GM12878 (cell line): ENCODE measurements at regions not wholly inside any gene's neighbourhood (a gene's known extent, or its start where the extent isn't known, plus 50 kb on each side); places are given as distances from the start of the nearest gene placed in this dataset.

Source experiments
- ATAC-seq: fragments of 200-7000 bp; cut with Tn5 transposase; 3 replicates; pipeline ENCODE4 v1.9.1; 2020; ENCODE audit warnings: mild to moderate bottlenecking, moderate library complexity
- BruUV-seq: library from RNA; stranded (reverse); fragments of 400-500 nt; replicated peaks from 2 replicates; lab custom pipeline; 2021; lab: Mats Ljungman, UMichigan
- CTCF ChIA-PET: fragments of 300-600 bp; sonication (Branson Sonifier 250); formaldehyde crosslinking; extraction: SDS; loops from one replicate; lab custom pipeline; 2021; ENCODE audit warnings: inconsistent platforms; lab: Yijun Ruan, JAX
- POLR2A ChIA-PET: fragments of 350-600 bp; formaldehyde crosslinking; extraction: SDS; loops from one replicate; lab custom pipeline; 2021; ENCODE audit warnings: inconsistent platforms; lab: Charles Lee
- RAD21 ChIA-PET: fragments of 300-600 bp; sonication (Branson Sonifier 250); formaldehyde crosslinking; loops from one replicate; lab custom pipeline; 2023; ENCODE audit warnings: antibody characterized with exemption; ENCODE audit not compliant: unreplicated experiment; lab: Charles Lee
- SMC1A ChIA-PET: fragments of 300-600 bp; sonication (Branson Sonifier 250); formaldehyde crosslinking; loops from one replicate; lab custom pipeline; 2023; ENCODE audit not compliant: unreplicated experiment, uncharacterized antibody; lab: Charles Lee
- DNase-seq: peaks from one replicate; pipeline ENCODE4 v3.0.0-alpha.2; 2011; ENCODE audit warnings: low read depth, low spot score
- FAIRE-seq: peaks from 3 replicates; lab custom pipeline; 2011; peaks lifted over from hg19 to GRCh38; lab: Jason Lieb, UNC
- H2AFZ ChIP-seq: 2 replicates; pipeline ENCODE4 v1.6.0; 2011; ENCODE audit warnings: low read depth, low read length, control low read depth; ENCODE audit not compliant: control insufficient read depth
- H3K27ac ChIP-seq: 2 replicates; pipeline ENCODE4 v1.5.1; 2011; ENCODE audit warnings: control low read depth; ENCODE audit not compliant: control insufficient read depth, insufficient read depth
- H3K27me3 ChIP-seq, 2 experiments: replicated peaks in 1 of 2; 2 replicates each; pipeline versions ENCODE4 v1.6.0 to v1.6.1; 2011; ENCODE audit warnings: low read length in 1 of 2; ENCODE audit not compliant: control insufficient read depth in 2 of 2, insufficient read depth in 2 of 2
- H3K36me3 ChIP-seq, 2 experiments: 2 replicates each; pipeline ENCODE4 v1.5.1; 2011; ENCODE audit warnings: low read length in 1 of 2; ENCODE audit not compliant: control insufficient read depth in 2 of 2, insufficient read depth in 2 of 2
- H3K4me1 ChIP-seq: 2 replicates; pipeline ENCODE4 v1.6.1; 2011; ENCODE audit warnings: mild to moderate bottlenecking, low read length, moderate library complexity, mixed read lengths; ENCODE audit not compliant: control insufficient read depth, insufficient read depth
- H3K4me2 ChIP-seq: 2 replicates; pipeline ENCODE4 v1.6.0; 2011; ENCODE audit warnings: control low read depth; ENCODE audit not compliant: control insufficient read depth, insufficient read depth
- H3K4me3 ChIP-seq: fragments of 200-600 bp; sonication (generic); 2 replicates; pipeline ENCODE4 v1.5.1; 2016
- H3K79me2 ChIP-seq: 2 replicates; pipeline ENCODE4 v1.6.0; 2011; ENCODE audit warnings: low read length; ENCODE audit not compliant: control insufficient read depth, insufficient read depth
- H3K9ac ChIP-seq: 2 replicates; pipeline ENCODE4 v1.8.0; 2011; ENCODE audit warnings: low read length, control low read depth, mixed read lengths; ENCODE audit not compliant: control insufficient read depth, insufficient read depth
- H3K9me3 ChIP-seq: replicated peaks from 3 replicates; pipeline ENCODE4 v1.5.1; 2011; ENCODE audit warnings: mild to moderate bottlenecking, low read length; ENCODE audit not compliant: control insufficient read depth, insufficient read depth
- H4K20me1 ChIP-seq: 2 replicates; pipeline ENCODE4 v1.6.0; 2011; ENCODE audit not compliant: control insufficient read depth, insufficient read depth
- CBFB ChIP-seq: IDR thresholded peaks from 2 replicates; pipeline ENCODE4 v1.6.1; 2016; ENCODE audit warnings: antibody characterized with exemption, low read depth
- CBX5 ChIP-seq: sonication (generic); IDR thresholded peaks from 2 replicates; pipeline ENCODE4 v1.6.1; 2016; ENCODE audit warnings: low read depth, moderate library complexity, mild to moderate bottlenecking, inconsistent platforms
- IKZF2 ChIP-seq, 2 experiments: fragments of 450-650 bp; IDR thresholded peaks; 2 replicates each; pipeline ENCODE4 v1.6.1; 2017; ENCODE audit warnings: mild to moderate bottlenecking in 2 of 2, moderate library complexity in 2 of 2
- POLR2A ChIP-seq: IDR thresholded peaks from 2 replicates; pipeline ENCODE4 v1.6.1; 2011; ENCODE audit warnings: low read depth, mild to moderate bottlenecking, low read length
- RUNX3 ChIP-seq: IDR thresholded peaks from 2 replicates; pipeline ENCODE4 v1.6.1; 2012; ENCODE audit warnings: low read length, inconsistent platforms
- YBX1 ChIP-seq: fragments of 450-650 bp; IDR thresholded peaks from 2 replicates; pipeline ENCODE4 v1.6.1; 2016; ENCODE audit warnings: antibody characterized with exemption
- WGBS: methylation state at CpG from one replicate; pipeline ENCODE4 v1.1.6; 2016; ENCODE audit warnings: low lambda C conversion rate; ENCODE audit not compliant: insufficient replicate concordance, insufficient coverage; ENCODE audit errors: missing lambda C conversion rate; 5-methylcytosine and 5-hydroxymethylcytosine counted together
- in situ Hi-C: fragments of 300-500 bp; cut with MboI; formaldehyde crosslinking; loops from 9 replicates; pipeline ENCODE4 v1.14.3; 2018; ENCODE audit warnings: mixed read lengths
- intact Hi-C: fragments of 100-400 bp; cut with micrococcal nuclease; formaldehyde crosslinking; loops from one replicate; pipeline ENCODE4 v1.14.2; 2022; ENCODE audit not compliant: unreplicated experiment
- TF ChIP-seq, protein P1 (sequence below): fragments of 450-650 bp; IDR thresholded peaks from 2 replicates; pipeline ENCODE4 v1.6.1; 2017; ENCODE audit warnings: mild to moderate bottlenecking, moderate library complexity
- TF ChIP-seq, protein P2 (sequence below): fragments of 450-650 bp; IDR thresholded peaks from 2 replicates; pipeline ENCODE4 v1.6.1; 2018; ENCODE audit warnings: mild to moderate bottlenecking, low read depth, moderate library complexity; ENCODE audit not compliant: partially characterized antibody

DNA sequence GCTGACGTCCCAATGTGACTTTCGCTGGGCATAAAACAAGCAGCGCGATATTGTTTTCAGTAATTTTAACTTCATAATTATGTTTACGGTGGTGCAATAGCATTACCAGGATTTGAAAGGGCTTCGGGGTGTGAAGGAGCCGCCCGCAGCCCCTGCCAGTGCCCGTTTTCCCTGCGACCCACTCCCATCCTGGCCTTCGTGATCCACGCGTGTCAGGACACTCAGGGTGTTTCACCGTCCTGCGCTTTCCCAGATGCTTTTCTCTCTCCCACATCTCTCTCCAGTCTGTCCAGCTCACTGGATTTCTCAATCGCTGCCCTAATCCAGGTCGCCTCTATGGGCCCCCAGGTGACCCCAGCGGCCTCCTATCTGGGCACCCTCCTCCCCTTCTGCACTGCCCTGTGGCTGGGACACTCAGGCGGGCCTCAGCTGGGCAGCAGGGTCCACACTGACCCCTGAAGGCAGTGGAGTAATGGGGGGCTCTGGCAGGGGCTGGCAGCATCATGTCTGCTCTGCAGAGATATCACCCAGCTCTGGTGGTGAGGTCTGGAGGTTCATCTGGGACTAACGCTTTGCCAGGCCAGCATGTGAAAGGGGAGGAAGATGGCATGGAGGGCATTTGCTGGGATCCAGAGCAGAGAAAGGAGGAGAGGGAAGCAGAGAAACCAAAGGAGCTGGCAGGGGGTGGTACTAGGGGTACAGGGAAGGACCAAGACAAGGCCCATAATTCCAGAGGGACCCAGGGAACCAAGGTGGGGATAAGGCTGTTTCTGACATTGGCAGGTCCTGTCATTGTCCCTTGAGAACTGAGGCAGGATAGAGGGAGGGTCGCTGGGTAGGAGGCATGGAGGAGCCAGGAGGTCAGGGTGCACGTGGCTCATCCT is 622.8 kb downstream of the BRD1 start:
- in situ Hi-C loops: no loop called here
- H3K4me3 ChIP-seq: no peak overlapping the region
- DNase-seq (no peak), FAIRE-seq (no peak), ATAC-seq (no peak)
- no peaks in the 10 kb centered on the region for H3K4me1 ChIP-seq
- intact Hi-C loops: no loop called here
- no peaks in the 10 kb centered on the region for H3K36me3 ChIP-seq
- WGBS: 54% methylated on average over 21 of the region's 22 CpGs
- H2AFZ ChIP-seq: no peak overlapping the region
- RAD21 ChIA-PET: no interaction called here
- H4K20me1 ChIP-seq: no peaks in the 10 kb centered on the region
- no peak overlapping the region for H3K27ac ChIP-seq
- H3K4me2 ChIP-seq: no peak overlapping the region
- H3K9me3 ChIP-seq: no peaks in the 10 kb centered on the region; the same call in 2 of the 3 replicates
- TF ChIP-seq POLR2A (no peak), CBFB (no peak)
- no peaks in the 10 kb centered on the region for H3K79me2 ChIP-seq
- H3K27me3 ChIP-seq: no peaks in the 10 kb centered on the region
- SMC1A ChIA-PET: no interaction called here
- POLR2A ChIA-PET: no interaction called here
- no TSS peak for BruUV-seq
- no peak overlapping the region for H3K9ac ChIP-seq
- CTCF ChIA-PET: no interaction called here

DNA sequence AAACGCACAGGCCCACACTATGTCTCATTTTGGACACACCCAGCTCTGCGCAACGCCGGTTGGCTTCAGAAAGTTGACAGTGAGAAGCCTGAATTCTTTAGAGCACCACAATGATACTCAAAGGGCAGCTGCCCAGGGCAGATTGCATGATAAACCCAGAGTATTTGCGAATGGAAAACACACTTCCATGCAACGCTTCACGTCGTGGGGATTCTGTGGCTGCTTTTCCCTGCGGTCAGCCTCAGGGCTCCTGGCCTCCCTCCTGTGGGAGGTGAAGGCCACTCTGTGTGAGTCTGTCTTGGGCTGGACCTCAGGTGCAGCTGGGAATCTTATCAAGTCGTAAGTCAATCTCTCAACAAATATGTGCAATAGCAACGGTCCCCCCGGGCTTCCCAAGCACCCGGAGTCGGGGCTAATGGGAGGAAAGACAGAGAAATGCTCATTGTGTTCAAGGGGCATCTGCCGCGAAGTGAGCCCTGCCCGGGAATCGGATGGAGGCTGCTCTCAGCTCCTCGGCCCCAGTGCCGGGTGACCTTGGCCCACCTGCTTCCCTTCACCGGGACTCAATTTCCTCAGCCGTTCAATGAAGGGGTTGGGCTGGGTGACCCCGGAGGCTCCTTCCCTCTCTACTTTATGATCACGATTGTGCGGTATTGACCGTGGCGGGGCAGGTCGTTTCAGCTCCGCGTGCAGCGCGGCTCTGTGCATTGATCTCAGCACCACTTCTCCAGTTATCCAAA is 623.6 kb downstream of the BRD1 start:
- in situ Hi-C loops (no loop called here), intact Hi-C loops (no loop called here)
- CTCF ChIA-PET: no interaction called here
- Histone ChIP-seq H3K36me3 (no peaks in the 10 kb centered on the region), H3K79me2 (no peaks in the 10 kb centered on the region), H4K20me1 (no peaks in the 10 kb centered on the region), H3K27ac (no peak overlapping the region), H3K4me3 (no peak overlapping the region), H2AFZ (no peak overlapping the region), H3K9ac (no peak overlapping the region), H3K4me2 (no peak overlapping the region), H3K9me3 (no peaks in the 10 kb centered on the region; the same call in 2 of the 3 replicates), H3K4me1 (no peaks in the 10 kb centered on the region), H3K27me3 (no peaks in the 10 kb centered on the region)
- POLR2A ChIA-PET: no interaction called here
- ATAC-seq (no peak), DNase-seq (no peak), FAIRE-seq (no peak)
- WGBS: 60% methylated on average over 32 of the region's 32 CpGs
- TF ChIP-seq YBX1 (no peak), POLR2A (no peak), RUNX3 (no peak), IKZF2 (IDR thresholded peaks at IDR 0.05) (no peak), CBX5 (no peak)
- TF ChIP-seq, protein P1, sequence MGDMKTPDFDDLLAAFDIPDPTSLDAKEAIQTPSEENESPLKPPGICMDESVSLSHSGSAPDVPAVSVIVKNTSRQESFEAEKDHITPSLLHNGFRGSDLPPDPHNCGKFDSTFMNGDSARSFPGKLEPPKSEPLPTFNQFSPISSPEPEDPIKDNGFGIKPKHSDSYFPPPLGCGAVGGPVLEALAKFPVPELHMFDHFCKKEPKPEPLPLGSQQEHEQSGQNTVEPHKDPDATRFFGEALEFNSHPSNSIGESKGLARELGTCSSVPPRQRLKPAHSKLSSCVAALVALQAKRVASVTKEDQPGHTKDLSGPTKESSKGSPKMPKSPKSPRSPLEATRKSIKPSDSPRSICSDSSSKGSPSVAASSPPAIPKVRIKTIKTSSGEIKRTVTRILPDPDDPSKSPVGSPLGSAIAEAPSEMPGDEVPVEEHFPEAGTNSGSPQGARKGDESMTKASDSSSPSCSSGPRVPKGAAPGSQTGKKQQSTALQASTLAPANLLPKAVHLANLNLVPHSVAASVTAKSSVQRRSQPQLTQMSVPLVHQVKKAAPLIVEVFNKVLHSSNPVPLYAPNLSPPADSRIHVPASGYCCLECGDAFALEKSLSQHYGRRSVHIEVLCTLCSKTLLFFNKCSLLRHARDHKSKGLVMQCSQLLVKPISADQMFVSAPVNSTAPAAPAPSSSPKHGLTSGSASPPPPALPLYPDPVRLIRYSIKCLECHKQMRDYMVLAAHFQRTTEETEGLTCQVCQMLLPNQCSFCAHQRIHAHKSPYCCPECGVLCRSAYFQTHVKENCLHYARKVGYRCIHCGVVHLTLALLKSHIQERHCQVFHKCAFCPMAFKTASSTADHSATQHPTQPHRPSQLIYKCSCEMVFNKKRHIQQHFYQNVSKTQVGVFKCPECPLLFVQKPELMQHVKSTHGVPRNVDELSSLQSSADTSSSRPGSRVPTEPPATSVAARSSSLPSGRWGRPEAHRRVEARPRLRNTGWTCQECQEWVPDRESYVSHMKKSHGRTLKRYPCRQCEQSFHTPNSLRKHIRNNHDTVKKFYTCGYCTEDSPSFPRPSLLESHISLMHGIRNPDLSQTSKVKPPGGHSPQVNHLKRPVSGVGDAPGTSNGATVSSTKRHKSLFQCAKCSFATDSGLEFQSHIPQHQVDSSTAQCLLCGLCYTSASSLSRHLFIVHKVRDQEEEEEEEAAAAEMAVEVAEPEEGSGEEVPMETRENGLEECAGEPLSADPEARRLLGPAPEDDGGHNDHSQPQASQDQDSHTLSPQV: no peak
- TF ChIP-seq, protein P2, sequence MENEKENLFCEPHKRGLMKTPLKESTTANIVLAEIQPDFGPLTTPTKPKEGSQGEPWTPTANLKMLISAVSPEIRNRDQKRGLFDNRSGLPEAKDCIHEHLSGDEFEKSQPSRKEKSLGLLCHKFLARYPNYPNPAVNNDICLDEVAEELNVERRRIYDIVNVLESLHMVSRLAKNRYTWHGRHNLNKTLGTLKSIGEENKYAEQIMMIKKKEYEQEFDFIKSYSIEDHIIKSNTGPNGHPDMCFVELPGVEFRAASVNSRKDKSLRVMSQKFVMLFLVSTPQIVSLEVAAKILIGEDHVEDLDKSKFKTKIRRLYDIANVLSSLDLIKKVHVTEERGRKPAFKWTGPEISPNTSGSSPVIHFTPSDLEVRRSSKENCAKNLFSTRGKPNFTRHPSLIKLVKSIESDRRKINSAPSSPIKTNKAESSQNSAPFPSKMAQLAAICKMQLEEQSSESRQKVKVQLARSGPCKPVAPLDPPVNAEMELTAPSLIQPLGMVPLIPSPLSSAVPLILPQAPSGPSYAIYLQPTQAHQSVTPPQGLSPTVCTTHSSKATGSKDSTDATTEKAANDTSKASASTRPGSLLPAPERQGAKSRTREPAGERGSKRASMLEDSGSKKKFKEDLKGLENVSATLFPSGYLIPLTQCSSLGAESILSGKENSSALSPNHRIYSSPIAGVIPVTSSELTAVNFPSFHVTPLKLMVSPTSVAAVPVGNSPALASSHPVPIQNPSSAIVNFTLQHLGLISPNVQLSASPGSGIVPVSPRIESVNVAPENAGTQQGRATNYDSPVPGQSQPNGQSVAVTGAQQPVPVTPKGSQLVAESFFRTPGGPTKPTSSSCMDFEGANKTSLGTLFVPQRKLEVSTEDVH: no peak
- RAD21 ChIA-PET: no interaction called here
- SMC1A ChIA-PET: no interaction called here
- no TSS peak for BruUV-seq
